Stimulated activated CD4-positive, alpha-beta T cell treated with anti-CD3 and anti-CD28 coated beads, Interleukin-4, amount 100 ng/mL, for 1 hour (primary cell): ENCODE measurements at regions not wholly inside any gene's neighbourhood (a gene's known extent, or its start where the extent isn't known, plus 50 kb on each side); places are given as distances from the start of the nearest gene placed in this dataset.

Experiments
- DNase-seq: peaks from one replicate; pipeline ENCODE4 v3.0.0-alpha.2; 2020

GRCh38 chr10:84075226-84076046 lies 63.9 kb upstream of the GHITM start:
- DNase-seq = no peak

- no peak for DNase-seq
These were observed 63.3 kb upstream of the GHITM start for GRCh38 chr10:84076047-84076388.

GRCh38 chr10:84076540-84077195 lies 62.6 kb upstream of the GHITM start:
- no peak for DNase-seq

GRCh38 chr10:84077768-84078167 lies 61.5 kb upstream of the GHITM start:
- no peak for DNase-seq

- no peak for DNase-seq
These were observed 60.5 kb upstream of the GHITM start for GRCh38 chr10:84078771-84079170.

- DNase-seq = no peak
These were observed 55.0 kb upstream of the GHITM start for GRCh38 chr10:84084342-84084741.

GRCh38 chr10:84087202-84087601 lies 52.1 kb upstream of the GHITM start:
- DNase-seq = no peak

- no peak for DNase-seq
These were observed 50.7 kb upstream of the GHITM start for GRCh38 chr10:84088626-84089025.

- DNase-seq = no peak
These were observed 50.1 kb upstream of the GHITM start for GRCh38 chr10:84089162-84089561.
